ENCODE measurements at regions not wholly inside any gene's neighbourhood (a gene's known extent, or its start where the extent isn't known, plus 50 kb on each side); places are given as distances from the start of the nearest gene placed in this dataset.
"Not testable (repeated sequence)": the region's sequence is repeated elsewhere in the genome, so short reads cannot be mapped to it uniquely, and the experiment has no call there.

DNA sequence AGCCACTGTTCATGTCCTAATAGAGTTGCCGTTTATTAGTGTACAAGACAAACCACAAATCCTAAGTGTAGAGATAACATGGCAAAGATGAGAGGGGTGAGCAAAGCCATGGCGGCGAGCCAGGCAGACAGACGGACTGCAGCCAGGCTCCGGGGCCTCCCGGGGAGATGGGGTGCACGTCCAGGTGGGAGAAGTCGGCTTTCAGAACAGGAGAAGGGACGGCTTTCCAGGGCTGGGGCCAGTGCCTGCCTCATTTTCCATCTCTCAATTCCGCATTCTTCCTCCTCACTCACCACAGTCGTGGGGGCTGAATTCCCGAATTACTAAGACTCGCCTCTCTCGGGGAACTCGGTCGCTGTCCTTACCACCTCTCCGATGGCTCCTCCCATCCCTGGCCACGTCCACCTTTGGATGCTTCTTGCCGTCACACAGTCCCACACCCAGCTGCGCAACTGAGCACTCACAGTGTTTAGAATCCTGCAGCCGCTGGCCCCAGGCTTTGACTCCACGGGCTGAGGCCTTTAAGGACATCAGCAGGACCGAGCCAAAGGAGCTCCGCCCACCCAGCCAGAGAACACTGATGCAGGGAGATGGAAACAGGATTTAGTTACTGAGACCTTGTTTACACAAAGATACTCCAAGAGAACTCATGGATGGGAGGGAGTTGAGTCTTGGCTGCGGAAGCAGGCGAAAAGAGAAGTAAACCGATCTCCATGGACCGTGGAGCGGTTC, 59.7 kb downstream of the RNF112 start:
- Histone ChIP-seq H3K36me3 (no peaks in the 10 kb centered on the region), H3K27ac (peak overlapping the region; percentile 65), H3K4me3 (peak overlapping the region; percentile 16 to 31), H3K9me3 (no peaks in the 10 kb centered on the region), H3K27me3 (no peaks in the 10 kb centered on the region), H3K4me1 (peaks cover 7% of the 10 kb centered on the region)
- intact Hi-C loops (cut with DNase I), result no loop called here
- TF ChIP-seq POLR2A (IDR thresholded peaks at IDR 0.05), result no peak
- peak; percentile 45 to 76 for TF ChIP-seq POLR2AphosphoS5 (IDR thresholded peaks at IDR 0.05; ENCODE audit: insufficient read depth in 1 of 2, low read depth in 1 of 2)
- DNase-seq (ENCODE audit: extremely low spot score in 2 of 2), result no peak

DNA sequence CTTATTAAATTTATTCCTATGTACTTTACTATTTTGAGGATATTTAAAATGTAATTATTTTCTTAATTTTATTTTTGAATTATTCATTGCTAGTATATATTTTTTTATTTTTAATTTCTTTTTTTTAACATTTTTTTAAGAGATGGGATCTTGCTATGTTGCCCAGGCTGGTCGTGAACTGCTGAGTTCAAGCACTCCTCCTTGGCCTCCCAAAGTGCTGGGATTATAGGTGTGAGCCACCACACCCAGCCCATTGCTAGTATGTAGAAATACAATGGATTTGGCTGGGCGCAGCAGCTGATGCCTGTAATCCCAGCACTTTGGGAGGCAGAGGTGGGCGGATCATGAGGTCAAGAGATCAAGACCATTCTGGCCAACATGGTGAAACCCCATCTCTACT, 59.2 kb upstream of the SLC47A1 start:
- DNase-seq (ENCODE audit: extremely low spot score in 2 of 2); H3K27me3 ChIP-seq: not testable (repeated sequence)

GRCh38 chr17:19475800-19476199, 57.9 kb upstream of the SLC47A1 start:
- DNase-seq (ENCODE audit: extremely low spot score in 2 of 2); H3K4me3 ChIP-seq; H3K27me3 ChIP-seq; H3K9me3 ChIP-seq; H3K4me1 ChIP-seq; H3K27ac ChIP-seq; H3K36me3 ChIP-seq; intact Hi-C loops (cut with DNase I): not testable (repeated sequence)

More for the DNA sequence above, 59.2 kb upstream of the SLC47A1 start:
- H3K4me3 ChIP-seq; H3K27ac ChIP-seq; H3K4me1 ChIP-seq; H3K9me3 ChIP-seq; intact Hi-C loops (cut with DNase I); H3K36me3 ChIP-seq: not testable (repeated sequence)

DNA sequence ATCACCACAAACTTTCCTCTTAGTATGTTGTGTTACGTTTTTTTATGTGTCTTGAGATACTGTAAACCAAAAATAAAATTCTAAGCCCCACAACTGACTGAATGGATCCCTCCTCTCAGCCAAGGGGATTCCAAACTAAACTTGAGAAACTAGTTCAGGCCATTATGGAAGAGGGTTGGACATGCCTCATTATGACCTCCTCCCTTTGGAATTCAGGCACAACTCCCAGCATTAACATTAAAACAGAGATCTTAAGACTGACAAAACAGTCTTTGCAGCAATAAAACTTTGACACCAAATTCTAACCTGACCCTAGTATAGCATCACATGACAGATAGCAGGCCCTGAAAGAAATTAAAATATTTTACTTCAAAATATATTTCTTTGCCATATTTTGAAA, 51.1 kb upstream of the SLC47A1 start:
- no peaks in the 10 kb centered on the region for H3K36me3 ChIP-seq
- H3K27me3 ChIP-seq, result no peaks in the 10 kb centered on the region
- peaks cover 58% of the 10 kb centered on the region for H3K4me1 ChIP-seq
- H3K9me3 ChIP-seq, result no peaks in the 10 kb centered on the region
- TF ChIP-seq POLR2A (IDR thresholded peaks at IDR 0.05) (no peak), POLR2AphosphoS5 (IDR thresholded peaks at IDR 0.05; ENCODE audit: insufficient read depth in 1 of 2, low read depth in 1 of 2) (peak in 1 of 2 donors; percentile 76)
- TF ChIP-seq, protein P1, sequence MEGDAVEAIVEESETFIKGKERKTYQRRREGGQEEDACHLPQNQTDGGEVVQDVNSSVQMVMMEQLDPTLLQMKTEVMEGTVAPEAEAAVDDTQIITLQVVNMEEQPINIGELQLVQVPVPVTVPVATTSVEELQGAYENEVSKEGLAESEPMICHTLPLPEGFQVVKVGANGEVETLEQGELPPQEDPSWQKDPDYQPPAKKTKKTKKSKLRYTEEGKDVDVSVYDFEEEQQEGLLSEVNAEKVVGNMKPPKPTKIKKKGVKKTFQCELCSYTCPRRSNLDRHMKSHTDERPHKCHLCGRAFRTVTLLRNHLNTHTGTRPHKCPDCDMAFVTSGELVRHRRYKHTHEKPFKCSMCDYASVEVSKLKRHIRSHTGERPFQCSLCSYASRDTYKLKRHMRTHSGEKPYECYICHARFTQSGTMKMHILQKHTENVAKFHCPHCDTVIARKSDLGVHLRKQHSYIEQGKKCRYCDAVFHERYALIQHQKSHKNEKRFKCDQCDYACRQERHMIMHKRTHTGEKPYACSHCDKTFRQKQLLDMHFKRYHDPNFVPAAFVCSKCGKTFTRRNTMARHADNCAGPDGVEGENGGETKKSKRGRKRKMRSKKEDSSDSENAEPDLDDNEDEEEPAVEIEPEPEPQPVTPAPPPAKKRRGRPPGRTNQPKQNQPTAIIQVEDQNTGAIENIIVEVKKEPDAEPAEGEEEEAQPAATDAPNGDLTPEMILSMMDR (IDR thresholded peaks at IDR 0.05), result no peak
- intact Hi-C loops (cut with DNase I), result no loop called here
- peak overlapping the region; percentile 52 for H3K27ac ChIP-seq
- no peak overlapping the region for H3K4me3 ChIP-seq
- DNase-seq (ENCODE audit: extremely low spot score in 2 of 2), result no peak

Measured in vagina (tissue), 2 donors.